DND-41 (cell line): ENCODE measurements at regions not wholly inside any gene's neighbourhood (a gene's known extent, or its start where the extent isn't known, plus 50 kb on each side); places are given as distances from the start of the nearest gene placed in this dataset.

ENCODE experiments used
- CTCF ChIP-seq: IDR thresholded peaks from 2 replicates; pipeline ENCODE4 v1.5.1; 2012; ENCODE audit warnings: borderline replicate concordance, low read length, moderate library complexity, mild to moderate bottlenecking; ENCODE audit not compliant: poor library complexity, severe bottlenecking; ENCODE audit errors: extremely low read depth
- EZH2 ChIP-seq: IDR thresholded peaks from 3 replicates; pipeline ENCODE4 v1.6.1; 2012; ENCODE audit warnings: borderline replicate concordance, low read depth, mild to moderate bottlenecking, moderate library complexity, low read length, inconsistent platforms; ENCODE audit not compliant: severe bottlenecking

- TF ChIP-seq CTCF (no peak), EZH2 (no peak)
Observed at GRCh38 chr10:120328647-120329046, 128.4 kb upstream of the PLPP4 start.
